HG02798 (cell line): ENCODE measurements at regions not wholly inside any gene's neighbourhood (a gene's known extent, or its start where the extent isn't known, plus 50 kb on each side); places are given as distances from the start of the nearest gene placed in this dataset.
"Not testable (repeated sequence)": the region's sequence is repeated elsewhere in the genome, so short reads cannot be mapped to it uniquely, and the experiment has no call there.

Source experiments
- ATAC-seq: cut with Tn5 transposase; IDR thresholded peaks from one replicate; pipeline ENCODE4 v1.9.1; 2021; ENCODE audit warnings: mild to moderate bottlenecking; ENCODE audit not compliant: unreplicated experiment, poor library complexity

DNA sequence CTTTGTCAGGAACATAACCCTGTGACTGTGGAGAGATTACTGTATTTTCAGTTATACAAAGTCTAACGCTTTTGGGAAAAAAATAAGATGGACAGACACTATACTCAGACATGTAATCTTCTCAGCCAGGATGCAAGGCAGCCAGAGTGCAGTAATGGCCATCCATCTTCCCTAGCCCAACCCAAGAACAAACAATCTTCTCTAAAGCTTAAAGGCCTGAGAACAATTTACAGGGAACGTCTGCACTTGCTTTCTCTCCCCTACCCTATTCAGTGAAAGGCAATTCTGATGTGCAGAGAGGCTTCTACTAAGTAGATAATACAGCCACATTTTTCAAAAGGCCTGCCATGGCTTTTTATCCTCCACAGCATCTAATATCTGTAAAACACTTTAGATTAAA, 471.3 kb downstream of the FGF13 start:
- no peak for ATAC-seq

- no peak for ATAC-seq
These were observed 457.5 kb downstream of the FGF13 start for GRCh38 chrX:138254001-138254400.

GRCh38 chrX:138255373-138255772, 456.1 kb downstream of the FGF13 start:
- no peak for ATAC-seq

GRCh38 chrX:138264095-138264494, 447.4 kb downstream of the FGF13 start:
- ATAC-seq: not testable (repeated sequence)

- no peak for ATAC-seq
These were observed 440.6 kb downstream of the FGF13 start for GRCh38 chrX:138270931-138271330.

DNA sequence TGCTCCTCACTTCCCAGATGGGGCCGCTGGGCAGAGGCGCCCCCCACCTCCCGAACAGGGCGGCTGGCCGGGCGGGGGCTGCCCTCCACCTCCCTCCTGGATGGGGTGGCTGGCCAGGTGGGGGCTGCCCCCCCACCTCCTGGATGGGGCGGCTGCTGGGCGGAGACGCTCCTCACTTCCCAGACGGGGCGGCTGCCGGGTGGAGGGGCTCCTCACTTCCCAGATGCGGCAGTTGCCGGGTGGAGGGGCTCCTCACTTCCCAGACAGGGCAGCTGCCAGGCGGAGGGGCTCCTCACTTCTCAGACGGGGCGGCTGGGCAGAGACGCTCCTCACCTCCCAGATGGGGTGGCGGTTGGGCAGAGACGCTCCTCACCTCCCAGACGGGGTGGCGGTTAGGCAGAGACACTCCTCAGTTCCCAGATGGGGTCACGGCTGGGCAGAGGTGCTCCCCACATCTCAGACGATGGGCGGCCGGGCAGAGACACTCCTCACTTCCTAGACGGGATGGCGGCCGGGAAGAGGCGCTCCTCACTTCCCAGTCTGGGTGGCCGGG, 428.8 kb downstream of the FGF13 start:
- ATAC-seq: not testable (repeated sequence)

- no peak for ATAC-seq
These were observed 424.2 kb downstream of the FGF13 start for GRCh38 chrX:138287205-138287877.

- ATAC-seq: no peak
These were observed 416.6 kb downstream of the FGF13 start for GRCh38 chrX:138294951-138295350.

- ATAC-seq: no peak
These were observed 413.2 kb downstream of the FGF13 start for GRCh38 chrX:138298268-138298667.

- no peak for ATAC-seq
These were observed 365.7 kb downstream of the FGF13 start for GRCh38 chrX:138345801-138346200.

- no peak for ATAC-seq
These were observed 362.2 kb downstream of the FGF13 start for GRCh38 chrX:138349351-138349750.

DNA sequence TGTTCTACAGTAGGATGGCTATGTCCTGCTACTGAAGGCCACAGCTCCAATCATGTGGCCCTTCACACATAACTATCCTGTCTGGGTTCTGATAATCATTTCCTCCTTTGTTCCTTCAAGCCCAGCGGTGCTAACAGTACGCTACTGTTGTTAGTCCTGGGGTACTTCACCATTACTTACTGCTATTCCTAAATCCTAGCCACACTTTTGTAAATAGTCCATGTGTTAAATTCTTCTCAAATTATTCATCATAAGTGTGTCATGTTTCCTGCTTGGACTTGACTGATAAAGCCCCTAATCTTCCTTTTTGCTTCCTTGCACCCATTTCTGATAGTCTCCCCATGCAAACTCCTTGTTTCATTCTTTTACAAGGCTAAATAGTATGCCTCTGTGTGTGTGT, 332.6 kb downstream of the FGF13 start:
- no peak for ATAC-seq

DNA sequence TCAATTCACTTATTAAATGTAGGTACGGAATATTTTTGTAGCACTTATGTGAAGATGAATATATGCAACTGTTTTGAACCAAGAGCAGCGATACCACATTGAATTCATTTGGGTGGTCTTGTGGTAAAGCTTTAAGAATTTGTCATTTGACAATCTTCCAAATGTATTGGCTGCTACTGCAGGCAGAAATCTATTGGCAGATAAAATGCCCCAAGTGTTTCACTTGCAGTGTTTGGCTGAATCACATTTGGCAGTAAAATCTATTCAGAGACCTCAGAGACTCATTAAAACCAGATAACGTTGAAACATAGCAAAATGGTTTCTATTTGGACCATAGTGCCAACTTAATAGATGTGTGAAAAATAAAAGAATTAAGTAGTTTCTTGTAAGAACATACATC, 303.4 kb downstream of the FGF13 start:
- ATAC-seq: no peak

DNA sequence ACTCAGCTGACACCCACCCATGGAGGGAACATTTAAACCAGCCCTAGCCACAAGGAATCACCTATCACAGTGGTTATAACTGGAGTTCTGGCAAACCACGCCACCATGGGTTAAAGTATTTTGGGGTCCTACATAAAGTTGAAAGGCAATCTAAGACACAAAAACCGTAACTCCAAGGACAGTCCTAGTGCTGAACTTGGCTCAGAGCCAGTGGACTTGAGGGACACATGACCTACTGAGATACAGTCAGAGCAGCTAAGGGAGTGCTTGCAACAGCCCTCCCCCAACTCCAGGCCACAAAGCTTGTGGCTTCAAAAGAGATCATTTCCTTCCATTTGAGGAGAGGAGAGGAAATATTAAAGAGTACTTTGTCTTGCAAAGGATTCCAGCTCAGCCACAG, 300.5 kb downstream of the FGF13 start:
- no peak for ATAC-seq
